GM23248 (cell line): ENCODE measurements at regions not wholly inside any gene's neighbourhood (a gene's known extent, or its start where the extent isn't known, plus 50 kb on each side); places are given as distances from the start of the nearest gene placed in this dataset.

Experiments used
- EZH2 ChIP-seq: fragments of 200-600 bp; sonication (generic); IDR thresholded peaks from 2 replicates; pipeline ENCODE4 v1.6.1; 2018; ENCODE audit warnings: antibody characterized with exemption, mild to moderate bottlenecking; ENCODE audit not compliant: insufficient read depth, poor library complexity, severe bottlenecking
- EZH2phosphoT487 ChIP-seq: fragments of 200-600 bp; sonication (generic); IDR thresholded peaks from 2 replicates; pipeline ENCODE4 v1.6.1; 2018; ENCODE audit warnings: antibody characterized with exemption, moderate library complexity, mild to moderate bottlenecking, low read depth; ENCODE audit not compliant: insufficient read depth

DNA sequence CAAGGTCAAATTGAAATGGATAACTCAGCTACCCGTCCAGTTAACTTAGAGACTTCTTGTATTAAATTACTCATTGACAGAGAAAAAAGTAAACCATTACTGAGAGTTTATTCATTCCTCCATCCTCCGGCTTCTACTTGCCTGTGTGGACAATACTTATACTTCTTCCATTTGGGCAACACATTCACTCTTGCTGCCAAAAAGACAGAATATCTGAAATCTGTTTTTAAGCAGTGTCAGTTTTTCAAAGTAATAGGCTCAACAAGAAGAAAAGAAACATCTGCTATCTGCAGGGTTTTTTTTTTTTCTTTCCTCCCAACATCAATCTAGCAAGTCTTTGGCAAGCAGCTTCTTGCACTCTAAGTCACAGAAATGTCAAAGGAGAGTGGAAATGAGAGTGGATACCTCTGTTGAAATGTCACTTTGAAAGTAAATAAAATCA lies 1142.8 kb downstream of the PCDH9 start:
- TF ChIP-seq EZH2phosphoT487 (no peak), EZH2 (no peak)
